ENCODE measurements at regions not wholly inside any gene's neighbourhood (a gene's known extent, or its start where the extent isn't known, plus 50 kb on each side); places are given as distances from the start of the nearest gene placed in this dataset.

DNA sequence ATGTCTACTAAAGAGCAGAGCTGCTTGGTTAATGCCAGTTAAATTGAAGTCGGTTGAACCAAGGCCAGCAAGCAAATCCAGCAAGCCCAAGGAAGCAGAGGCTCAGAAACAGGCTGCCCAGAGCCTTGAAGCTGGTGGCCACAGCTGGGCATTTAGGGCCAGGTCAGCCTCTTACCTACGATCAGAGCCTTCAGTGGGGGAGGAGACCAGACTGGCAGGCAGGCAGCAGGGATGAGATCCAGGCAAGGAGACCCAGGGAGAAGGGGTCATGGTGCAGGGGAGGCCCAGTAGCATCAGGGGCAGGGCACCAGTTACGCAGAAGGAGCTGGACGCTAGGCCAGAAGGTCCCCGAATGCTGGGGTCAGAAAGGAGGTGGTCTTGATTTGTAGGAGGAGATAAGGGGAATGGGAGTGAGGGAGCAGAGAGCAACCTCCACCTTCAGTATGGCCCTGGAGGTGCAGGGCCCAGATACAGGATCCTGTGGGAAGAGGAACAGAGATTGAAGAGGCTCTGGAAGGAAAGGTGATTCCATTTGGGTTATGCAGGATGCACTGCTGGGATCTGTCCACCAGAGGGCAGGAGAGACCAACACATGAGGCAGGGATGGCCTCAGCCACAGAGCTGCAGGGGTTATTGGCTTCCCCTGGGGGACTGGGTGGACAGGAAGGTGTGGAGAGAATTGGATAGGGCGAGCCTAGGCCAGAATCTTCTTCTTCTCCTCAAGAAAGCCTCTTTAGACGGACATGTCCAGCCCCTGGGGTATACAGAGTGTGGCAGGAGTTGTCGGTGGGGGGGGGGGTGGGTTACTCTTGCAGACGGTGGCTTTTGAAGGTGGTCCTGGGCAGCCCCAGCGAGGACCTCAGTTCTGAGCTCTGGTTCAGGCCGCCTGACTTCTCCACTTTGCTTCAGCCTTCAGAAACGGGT, 132.6 kb upstream of the PODXL start:
- Histone ChIP-seq H2BK20ac (ENCODE audit: low read depth, low read length) (no peak overlapping the region), H3K27me3 (ENCODE audit: control insufficient read depth, insufficient read depth, low read length) (peaks cover 40% of the 10 kb centered on the region), H3K4ac (ENCODE audit: low read depth, low read length) (no peak overlapping the region), H2BK15ac (ENCODE audit: low read depth, low read length) (no peak overlapping the region), H3K4me2 (ENCODE audit: low read depth, low read length) (no peak overlapping the region), H2BK5ac (ENCODE audit: low read depth, low read length, poor library complexity, severe bottlenecking) (no peak overlapping the region), H4K5ac (ENCODE audit: low read depth, low read length) (no peak overlapping the region), H2AK5ac (ENCODE audit: low read depth, low read length) (no peak overlapping the region), H3K4me3 (ENCODE audit: insufficient read depth, low read depth, low read length) (no peak overlapping the region), H3K36me3 (ENCODE audit: control insufficient read depth, insufficient read depth, low read length) (no peaks in the 10 kb centered on the region), H3K9me3 (ENCODE audit: control insufficient read depth, insufficient read depth, low read length) (no peaks in the 10 kb centered on the region), H3K18ac (ENCODE audit: low read depth, low read length) (no peak overlapping the region), H4K91ac (ENCODE audit: insufficient read depth, low read depth, low read length) (no peak overlapping the region), H3K9ac (ENCODE audit: low read depth, low read length) (no peak overlapping the region), H3K23ac (ENCODE audit: low read depth, low read length) (no peak overlapping the region), H4K20me1 (ENCODE audit: insufficient read depth, low read length) (0 out of 2 replicates have a peak, but pooled peaks cover 5% of the 10 kb centered on the region), H2BK120ac (ENCODE audit: low read depth, low read length) (no peak overlapping the region), H2AFZ (replicated peaks; ENCODE audit: low read length, poor library complexity) (peak overlapping the region; percentile 74), H4K8ac (ENCODE audit: low read depth in 2 of 2, low read length in 2 of 2) (no peak overlapping the region), H2AK9ac (replicated peaks; ENCODE audit: low read depth, low read length, poor library complexity) (peak overlapping the region; percentile 3), H3K9me1 (ENCODE audit: insufficient read depth, low read length) (no peaks in the 10 kb centered on the region), H3K27ac (ENCODE audit: insufficient read depth, low read length) (no peak overlapping the region), H3K56ac (ENCODE audit: extremely low read depth, insufficient read depth, low read length) (no peak overlapping the region), H3K79me1 (ENCODE audit: low read depth in 1 of 2, low read length in 2 of 2) (no peaks in the 10 kb centered on the region), H3K4me1 (ENCODE audit: control insufficient read depth, insufficient read depth, low read length) (no peaks in the 10 kb centered on the region), H3K14ac (replicated peaks; ENCODE audit: low read depth, low read length) (no peak overlapping the region)
- intact Hi-C loops (cut with micrococcal nuclease) (loop anchor here (2.0 to 10.0 kb wide), 4 partner anchors 170 to 566 kb away; no protein-coding TSS in a partner anchor), in situ Hi-C loops (cut with MboI; ENCODE audit: low sequenced_read_pairs) (no loop called here), dilution Hi-C loops (cut with HindIII; ENCODE audit: low sequenced_read_pairs, unreplicated experiment) (no loop called here)
- no TSS peak for BruUV-seq (replicated peaks)
- TF ChIP-seq CEBPB (IDR thresholded peaks at IDR 0.05; ENCODE audit: low read depth, low read length) (no peak), RFX5 (IDR thresholded peaks at IDR 0.05; ENCODE audit: low read depth, low read length) (no peak), FOS (IDR thresholded peaks at IDR 0.05; ENCODE audit: low read depth, low read length) (no peak), NFE2L2 (IDR thresholded peaks at IDR 0.05; ENCODE audit: low read depth, low read length) (no peak), MAFK (IDR thresholded peaks at IDR 0.05; ENCODE audit: low read depth, low read length) (no peak), BHLHE40 (IDR thresholded peaks at IDR 0.05; ENCODE audit: low read depth, low read length) (no peak), CHD1 (IDR thresholded peaks at IDR 0.05; ENCODE audit: low read depth, low read length) (no peak), RAD21 (IDR thresholded peaks at IDR 0.05; ENCODE audit: low read length) (peak; percentile 89), RCOR1 (IDR thresholded peaks at IDR 0.05; ENCODE audit: insufficient replicate concordance, low read length) (no peak), SMC3 (IDR thresholded peaks at IDR 0.05; ENCODE audit: low read depth, low read length) (peak; percentile 73), POLR2A (IDR thresholded peaks at IDR 0.05; ENCODE audit: low read depth, low read length) (no peak), MAZ (IDR thresholded peaks at IDR 0.05; ENCODE audit: borderline replicate concordance, low read depth, low read length) (no peak)
- TF ChIP-seq, protein P1, sequence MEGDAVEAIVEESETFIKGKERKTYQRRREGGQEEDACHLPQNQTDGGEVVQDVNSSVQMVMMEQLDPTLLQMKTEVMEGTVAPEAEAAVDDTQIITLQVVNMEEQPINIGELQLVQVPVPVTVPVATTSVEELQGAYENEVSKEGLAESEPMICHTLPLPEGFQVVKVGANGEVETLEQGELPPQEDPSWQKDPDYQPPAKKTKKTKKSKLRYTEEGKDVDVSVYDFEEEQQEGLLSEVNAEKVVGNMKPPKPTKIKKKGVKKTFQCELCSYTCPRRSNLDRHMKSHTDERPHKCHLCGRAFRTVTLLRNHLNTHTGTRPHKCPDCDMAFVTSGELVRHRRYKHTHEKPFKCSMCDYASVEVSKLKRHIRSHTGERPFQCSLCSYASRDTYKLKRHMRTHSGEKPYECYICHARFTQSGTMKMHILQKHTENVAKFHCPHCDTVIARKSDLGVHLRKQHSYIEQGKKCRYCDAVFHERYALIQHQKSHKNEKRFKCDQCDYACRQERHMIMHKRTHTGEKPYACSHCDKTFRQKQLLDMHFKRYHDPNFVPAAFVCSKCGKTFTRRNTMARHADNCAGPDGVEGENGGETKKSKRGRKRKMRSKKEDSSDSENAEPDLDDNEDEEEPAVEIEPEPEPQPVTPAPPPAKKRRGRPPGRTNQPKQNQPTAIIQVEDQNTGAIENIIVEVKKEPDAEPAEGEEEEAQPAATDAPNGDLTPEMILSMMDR (conservative IDR thresholded peaks at IDR 0.05; ENCODE audit: low read depth, low read length), result peak; percentile 89
- TF ChIP-seq, protein P2, sequence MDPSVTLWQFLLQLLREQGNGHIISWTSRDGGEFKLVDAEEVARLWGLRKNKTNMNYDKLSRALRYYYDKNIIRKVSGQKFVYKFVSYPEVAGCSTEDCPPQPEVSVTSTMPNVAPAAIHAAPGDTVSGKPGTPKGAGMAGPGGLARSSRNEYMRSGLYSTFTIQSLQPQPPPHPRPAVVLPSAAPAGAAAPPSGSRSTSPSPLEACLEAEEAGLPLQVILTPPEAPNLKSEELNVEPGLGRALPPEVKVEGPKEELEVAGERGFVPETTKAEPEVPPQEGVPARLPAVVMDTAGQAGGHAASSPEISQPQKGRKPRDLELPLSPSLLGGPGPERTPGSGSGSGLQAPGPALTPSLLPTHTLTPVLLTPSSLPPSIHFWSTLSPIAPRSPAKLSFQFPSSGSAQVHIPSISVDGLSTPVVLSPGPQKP (IDR thresholded peaks at IDR 0.05; ENCODE audit: borderline replicate concordance, low read depth, low read length), result no peak
- peak; percentile 49 for DNase-seq
- ChIA-PET POLR2A (ENCODE audit: unreplicated experiment) (no interaction called here), CTCF (interaction anchor here (1.5 kb wide), 1 partner anchor 14 kb away, joined by 6 read pairs; no protein-coding TSS in a partner anchor)
- WGBS, 2 experiments (ENCODE audit: extremely low coverage in 2 of 2, insufficient read length in 1 of 2), result 71% methylated on average over 4 of the region's 12 CpGs; no CpG with 5 or more reads in 1 of the 2 experiments
- ATAC-seq (ENCODE audit: low read depth), result peak; percentile 97

All from IMR-90 (cell line).